ENCODE measurements at regions not wholly inside any gene's neighbourhood (a gene's known extent, or its start where the extent isn't known, plus 50 kb on each side); places are given as distances from the start of the nearest gene placed in this dataset.

DNA sequence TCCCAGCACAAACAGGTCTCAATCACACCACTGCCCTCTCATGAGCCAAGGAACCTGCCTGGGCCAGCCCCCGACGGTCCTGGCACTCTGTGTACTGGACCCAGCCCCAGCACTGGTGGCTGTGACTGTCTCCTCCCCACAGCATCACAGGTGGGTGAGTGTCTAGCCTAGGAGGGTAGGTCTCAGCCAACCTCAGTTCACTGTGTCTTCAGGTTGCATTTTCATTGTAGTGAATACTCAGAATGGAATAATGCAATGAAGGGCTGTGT lies 163.4 kb upstream of the NSMCE3 start:
- no peak overlapping the region for H3K27ac Mint-ChIP-seq
- H3K27me3 Mint-ChIP-seq: peaks cover 15% of the 10 kb centered on the region
- no peaks in the 10 kb centered on the region for H3K36me3 Mint-ChIP-seq (ENCODE audit: low read depth)
- no peaks in the 10 kb centered on the region for H3K9me3 Mint-ChIP-seq
- H3K4me1 Mint-ChIP-seq (ENCODE audit: low read depth): no peaks in the 10 kb centered on the region
- no peak for DNase-seq
- no peak overlapping the region for H3K4me3 Mint-ChIP-seq

DNA sequence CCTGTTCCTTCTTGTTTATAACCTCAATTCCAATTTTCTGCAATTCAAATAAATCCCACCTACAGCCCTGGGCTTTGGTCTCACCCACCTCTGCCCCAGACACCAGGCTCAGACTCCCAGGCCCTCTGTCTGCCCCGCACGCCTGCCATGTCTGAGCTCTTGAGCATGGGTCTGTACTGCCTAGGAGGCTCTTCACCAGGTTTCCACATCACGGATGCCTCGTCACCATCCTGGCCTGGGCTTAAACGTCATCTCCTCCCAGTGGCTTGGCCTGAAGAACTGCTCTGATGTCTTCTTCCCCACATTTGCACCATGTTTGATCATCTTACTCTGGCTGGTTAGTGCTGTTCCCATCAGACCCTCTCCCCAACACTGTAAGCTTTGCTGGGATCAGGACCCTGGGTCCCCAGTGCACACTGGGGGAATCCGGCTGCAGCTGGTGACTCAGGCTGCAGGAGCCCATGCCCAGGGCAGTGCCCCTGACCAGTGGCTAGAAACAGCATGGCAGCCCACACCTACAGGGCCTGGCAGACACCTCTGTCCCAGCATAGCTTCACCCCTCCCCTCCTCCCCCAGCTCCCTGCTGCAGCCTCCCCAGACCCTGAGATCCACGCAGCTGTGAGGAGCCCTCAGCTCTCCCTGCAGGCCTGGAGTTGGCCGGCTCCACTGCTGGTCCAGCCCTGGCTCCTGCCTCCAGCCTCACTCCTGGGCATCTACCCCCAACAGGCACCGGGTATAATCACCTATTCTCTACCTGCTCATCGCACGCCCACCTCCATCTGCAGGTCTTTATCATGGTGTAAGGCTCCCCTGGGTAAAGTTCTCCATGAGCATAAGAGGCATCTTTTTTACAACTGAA lies 162.8 kb upstream of the NSMCE3 start:
- Mint-ChIP-seq H3K4me3 (no peak overlapping the region), H3K27ac (no peak overlapping the region), H3K36me3 (ENCODE audit: low read depth) (no peaks in the 10 kb centered on the region), H3K27me3 (peaks cover 18% of the 10 kb centered on the region), H3K9me3 (no peaks in the 10 kb centered on the region), H3K4me1 (ENCODE audit: low read depth) (no peaks in the 10 kb centered on the region)
- no peak for DNase-seq

DNA sequence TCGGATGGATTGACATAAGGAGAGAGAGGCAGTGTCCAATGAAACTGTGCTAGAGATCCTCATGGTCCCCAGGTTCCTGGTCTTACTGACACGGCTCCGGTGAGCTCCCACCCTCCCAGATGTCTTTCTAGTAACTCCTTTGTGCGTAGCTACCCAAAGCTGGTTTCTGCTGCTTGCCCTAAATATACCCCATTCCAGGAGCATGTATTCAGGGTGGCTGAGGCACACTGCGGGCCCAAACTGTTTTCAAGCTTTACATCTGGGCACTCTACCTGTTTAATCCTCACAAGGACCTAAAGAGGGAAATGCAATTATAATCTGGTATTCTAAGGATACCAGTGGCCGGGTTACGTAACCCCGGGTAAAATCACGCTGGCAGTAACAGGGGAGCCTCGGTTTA lies 161.2 kb upstream of the NSMCE3 start:
- no peak overlapping the region for H3K27ac Mint-ChIP-seq
- H3K9me3 Mint-ChIP-seq: no peaks in the 10 kb centered on the region
- no peaks in the 10 kb centered on the region for H3K4me1 Mint-ChIP-seq (ENCODE audit: low read depth)
- DNase-seq: no peak
- H3K27me3 Mint-ChIP-seq: peaks cover 19% of the 10 kb centered on the region
- no peak overlapping the region for H3K4me3 Mint-ChIP-seq
- H3K36me3 Mint-ChIP-seq (ENCODE audit: low read depth): no peaks in the 10 kb centered on the region

DNA sequence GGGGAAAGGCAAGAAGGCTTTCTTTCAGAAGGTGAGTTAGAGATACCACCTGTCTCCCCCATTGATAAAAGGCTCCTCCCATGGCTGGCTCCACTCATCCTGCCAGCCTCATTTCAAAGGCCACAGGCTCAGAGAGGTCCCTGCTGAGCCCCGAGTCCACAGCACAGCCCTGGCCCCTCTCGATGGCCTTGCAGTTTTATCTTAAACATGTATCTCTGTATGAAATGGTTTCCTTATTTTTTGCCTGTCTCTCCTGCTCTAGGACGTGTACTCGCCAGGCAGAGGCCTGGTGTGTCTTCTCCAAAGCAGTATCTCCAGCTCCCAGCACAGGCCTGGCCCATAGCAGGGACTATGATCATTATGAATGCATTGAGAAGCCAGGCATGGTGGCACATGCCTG lies 160.5 kb upstream of the NSMCE3 start:
- H3K27ac Mint-ChIP-seq: no peak overlapping the region
- H3K27me3 Mint-ChIP-seq: peaks cover 19% of the 10 kb centered on the region
- no peaks in the 10 kb centered on the region for H3K9me3 Mint-ChIP-seq
- DNase-seq: no peak
- no peak overlapping the region for H3K4me3 Mint-ChIP-seq
- H3K4me1 Mint-ChIP-seq (ENCODE audit: low read depth): no peaks in the 10 kb centered on the region
- no peaks in the 10 kb centered on the region for H3K36me3 Mint-ChIP-seq (ENCODE audit: low read depth)

DNA sequence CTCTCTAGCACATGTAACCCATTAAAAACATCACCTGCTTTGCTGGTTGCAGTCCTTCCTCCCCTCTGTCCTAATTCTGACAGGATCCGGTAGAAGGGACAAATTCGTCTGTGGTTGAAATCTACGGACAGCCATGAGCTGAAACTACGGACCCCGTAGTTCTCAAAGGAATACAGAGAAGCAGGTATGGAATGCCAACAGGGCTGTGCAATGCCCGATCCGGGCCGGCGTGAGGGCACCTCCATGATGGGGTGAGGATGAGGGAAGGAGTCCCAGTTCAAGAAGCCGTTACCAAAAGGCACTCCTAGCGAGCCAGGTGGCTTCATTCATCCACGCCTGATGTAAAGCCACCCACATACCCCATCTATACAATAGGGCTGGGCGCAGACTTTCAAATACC lies 160.0 kb upstream of the NSMCE3 start:
- Mint-ChIP-seq H3K4me3 (no peak overlapping the region), H3K27me3 (peaks cover 17% of the 10 kb centered on the region), H3K4me1 (ENCODE audit: low read depth) (no peaks in the 10 kb centered on the region), H3K27ac (no peak overlapping the region), H3K9me3 (no peaks in the 10 kb centered on the region), H3K36me3 (ENCODE audit: low read depth) (no peaks in the 10 kb centered on the region)
- DNase-seq: no peak

DNA sequence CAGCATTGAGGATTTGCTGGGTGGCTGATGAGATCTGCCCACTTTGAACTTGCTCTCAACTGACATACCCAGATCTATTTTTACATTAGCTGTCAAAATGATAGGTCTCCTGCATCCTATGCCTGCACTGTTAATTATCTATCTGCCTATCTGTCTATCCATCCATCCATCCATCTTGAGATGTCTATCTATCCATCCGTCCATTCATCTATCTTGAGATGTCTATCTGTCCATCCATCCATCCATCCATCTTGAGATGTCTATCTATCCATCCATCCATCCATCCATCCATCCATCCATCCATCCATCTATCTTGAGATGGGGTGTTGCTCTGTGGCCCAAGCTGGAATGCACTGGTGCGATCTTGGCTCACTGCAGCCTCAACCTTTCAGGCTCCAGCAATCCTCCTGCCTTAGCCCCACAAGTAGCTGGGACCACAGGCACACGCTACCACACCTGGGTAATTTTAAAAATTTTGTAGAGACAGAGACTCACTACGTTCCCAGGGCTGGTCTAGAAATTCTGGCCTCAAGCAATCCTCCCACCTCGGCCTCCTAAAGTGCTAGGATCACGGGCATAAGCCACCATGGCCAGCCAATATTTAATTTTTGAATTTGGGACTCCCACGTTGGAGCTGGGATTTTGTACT lies 159.4 kb upstream of the NSMCE3 start:
- H3K27me3 Mint-ChIP-seq: peaks cover 12% of the 10 kb centered on the region
- H3K4me3 Mint-ChIP-seq: no peak overlapping the region
- H3K27ac Mint-ChIP-seq: no peak overlapping the region
- no peaks in the 10 kb centered on the region for H3K4me1 Mint-ChIP-seq (ENCODE audit: low read depth)
- no peak for DNase-seq
- H3K9me3 Mint-ChIP-seq: no peaks in the 10 kb centered on the region
- H3K36me3 Mint-ChIP-seq (ENCODE audit: low read depth): no peaks in the 10 kb centered on the region

DNA sequence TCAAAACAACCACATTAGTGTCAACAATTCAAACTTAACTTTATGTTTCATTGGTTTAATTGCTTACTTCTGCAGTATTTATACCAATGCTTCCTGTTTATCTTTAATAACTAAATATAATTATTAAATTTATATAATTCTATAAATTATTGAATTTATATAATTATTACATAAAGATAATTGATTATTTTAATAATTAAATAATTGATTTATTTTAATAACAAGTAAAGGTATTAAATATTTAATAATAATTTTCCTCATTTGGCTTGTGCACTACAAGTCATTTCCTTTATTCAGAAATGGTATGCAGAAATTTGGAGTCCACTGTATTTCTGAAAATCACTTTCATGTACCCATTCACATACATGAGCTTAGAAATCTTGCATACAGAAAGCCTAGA lies 156.2 kb upstream of the NSMCE3 start:
- H3K4me3 Mint-ChIP-seq: no peak overlapping the region
- DNase-seq: no peak
- no peak overlapping the region for H3K27ac Mint-ChIP-seq
- no peaks in the 10 kb centered on the region for H3K36me3 Mint-ChIP-seq (ENCODE audit: low read depth)
- no peaks in the 10 kb centered on the region for H3K4me1 Mint-ChIP-seq (ENCODE audit: low read depth)
- H3K9me3 Mint-ChIP-seq: no peaks in the 10 kb centered on the region
- H3K27me3 Mint-ChIP-seq: peaks cover 5% of the 10 kb centered on the region

DNA sequence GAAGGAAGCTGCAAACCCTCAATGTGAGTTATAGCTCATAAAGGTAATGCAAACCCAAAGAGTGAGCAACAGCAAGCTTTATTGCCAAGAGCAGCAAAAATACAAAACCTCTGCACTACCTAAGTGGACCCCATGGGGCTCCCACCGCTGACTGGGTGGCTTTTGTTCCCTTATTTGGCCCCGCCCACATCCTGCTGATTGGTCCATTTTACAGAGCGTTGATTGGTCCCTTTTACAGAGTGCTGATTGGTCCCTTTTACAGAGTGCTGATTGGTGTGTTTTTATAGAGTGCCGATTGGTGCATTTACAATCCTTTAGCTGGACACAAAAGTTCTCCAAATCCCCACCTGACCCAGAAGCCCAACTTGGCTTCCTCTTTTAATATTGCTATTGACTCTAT lies 154.5 kb upstream of the NSMCE3 start:
- no peak overlapping the region for H3K27ac Mint-ChIP-seq
- no peak for DNase-seq
- H3K9me3 Mint-ChIP-seq: no peaks in the 10 kb centered on the region
- peaks cover 5% of the 10 kb centered on the region for H3K27me3 Mint-ChIP-seq
- no peak overlapping the region for H3K4me3 Mint-ChIP-seq
- H3K4me1 Mint-ChIP-seq (ENCODE audit: low read depth): no peaks in the 10 kb centered on the region
- no peaks in the 10 kb centered on the region for H3K36me3 Mint-ChIP-seq (ENCODE audit: low read depth)

DNA sequence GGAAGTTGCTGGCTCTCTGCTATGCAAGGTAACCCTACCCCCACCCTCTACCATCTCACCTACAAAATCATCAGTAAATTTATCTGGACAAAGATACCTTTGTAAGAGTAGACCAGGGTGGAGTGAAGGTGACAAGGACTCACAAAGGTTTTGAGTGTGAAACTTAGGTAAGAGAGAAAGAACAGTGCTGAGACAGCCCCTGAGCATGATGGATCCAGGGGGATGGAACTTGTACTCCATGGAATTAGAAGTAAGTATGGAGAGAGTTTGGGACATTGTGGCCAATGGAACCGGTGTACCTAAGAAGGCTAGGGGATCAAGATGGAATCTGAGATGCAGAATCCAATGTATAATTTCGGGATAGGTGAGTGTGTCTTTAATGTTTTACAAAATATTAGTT lies 153.0 kb upstream of the NSMCE3 start:
- no peaks in the 10 kb centered on the region for H3K9me3 Mint-ChIP-seq
- H3K27me3 Mint-ChIP-seq: peaks cover 3% of the 10 kb centered on the region
- no peak overlapping the region for H3K4me3 Mint-ChIP-seq
- DNase-seq: no peak
- no peak overlapping the region for H3K27ac Mint-ChIP-seq
- H3K36me3 Mint-ChIP-seq (ENCODE audit: low read depth): no peaks in the 10 kb centered on the region
- H3K4me1 Mint-ChIP-seq (ENCODE audit: low read depth): no peaks in the 10 kb centered on the region

DNA sequence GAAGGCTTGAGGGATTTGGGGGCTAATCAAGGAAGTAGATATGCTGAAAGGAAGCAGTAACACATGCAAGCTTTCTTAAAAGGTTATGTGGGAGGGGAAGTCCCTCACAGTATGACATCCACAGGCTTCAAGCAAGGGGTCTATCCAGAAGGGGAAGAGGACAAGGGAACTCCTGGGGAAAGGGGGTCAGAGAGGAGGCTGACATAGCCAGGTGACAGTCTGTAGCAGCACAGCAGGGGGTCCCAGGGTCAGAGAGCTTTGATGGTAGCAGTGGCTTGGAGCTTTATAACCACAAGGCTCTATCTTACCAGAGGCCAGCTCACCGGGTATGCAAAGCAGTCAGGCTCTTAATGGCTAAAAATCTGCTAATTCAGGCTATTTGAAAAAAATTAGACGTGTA lies 150.6 kb upstream of the NSMCE3 start:
- DNase-seq: no peak
- Mint-ChIP-seq H3K4me1 (ENCODE audit: low read depth) (no peaks in the 10 kb centered on the region), H3K36me3 (ENCODE audit: low read depth) (no peaks in the 10 kb centered on the region), H3K27me3 (peaks cover 7% of the 10 kb centered on the region), H3K4me3 (no peak overlapping the region), H3K27ac (no peak overlapping the region), H3K9me3 (no peaks in the 10 kb centered on the region)

DNA sequence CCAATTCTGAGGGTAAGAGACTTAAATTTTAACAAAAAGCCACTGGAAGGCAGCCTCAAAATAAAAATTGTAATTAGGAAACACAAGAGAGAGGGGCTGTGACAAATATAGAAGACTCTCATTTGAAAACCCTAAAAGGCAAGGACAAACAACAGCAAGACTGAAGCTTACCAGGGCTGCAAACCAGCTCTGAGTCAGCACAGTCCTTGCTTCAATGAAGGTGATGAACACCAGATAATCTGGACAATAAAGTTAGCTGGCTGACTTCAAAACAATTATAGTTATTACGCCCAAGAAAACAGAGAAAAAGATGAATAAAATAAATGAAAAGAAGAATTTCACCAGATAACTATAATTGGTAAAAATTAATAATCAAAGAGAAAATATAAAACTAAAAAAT lies 149.3 kb upstream of the NSMCE3 start:
- H3K27ac Mint-ChIP-seq: no peak overlapping the region
- H3K4me1 Mint-ChIP-seq (ENCODE audit: low read depth): no peaks in the 10 kb centered on the region
- no peak for DNase-seq
- peaks cover 11% of the 10 kb centered on the region for H3K27me3 Mint-ChIP-seq
- no peak overlapping the region for H3K4me3 Mint-ChIP-seq
- H3K36me3 Mint-ChIP-seq (ENCODE audit: low read depth): no peaks in the 10 kb centered on the region
- H3K9me3 Mint-ChIP-seq: no peaks in the 10 kb centered on the region

DNA sequence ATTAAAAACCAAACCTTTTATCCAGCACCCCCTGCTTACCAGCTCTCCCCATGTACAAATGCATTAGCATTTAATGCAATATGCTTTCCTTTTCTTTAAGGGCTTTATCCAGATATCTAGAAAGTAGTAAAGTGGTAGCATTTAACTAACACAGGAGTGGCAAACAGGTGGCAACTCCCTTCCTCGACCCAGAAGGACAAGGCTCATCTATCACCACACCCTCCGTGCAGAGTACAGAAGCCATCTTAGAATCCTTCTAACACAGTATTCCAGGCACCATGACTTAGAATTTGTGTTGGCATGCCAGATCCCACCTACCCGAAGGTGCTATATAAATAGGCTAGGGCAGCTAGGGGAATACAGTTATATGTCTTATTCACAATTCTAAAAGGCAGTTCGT lies 148.6 kb upstream of the NSMCE3 start:
- H3K36me3 Mint-ChIP-seq (ENCODE audit: low read depth): no peaks in the 10 kb centered on the region
- no peak overlapping the region for H3K4me3 Mint-ChIP-seq
- H3K9me3 Mint-ChIP-seq: no peaks in the 10 kb centered on the region
- no peak for DNase-seq
- H3K27me3 Mint-ChIP-seq: peaks cover 14% of the 10 kb centered on the region
- H3K4me1 Mint-ChIP-seq (ENCODE audit: low read depth): no peaks in the 10 kb centered on the region
- H3K27ac Mint-ChIP-seq: no peak overlapping the region

DNA sequence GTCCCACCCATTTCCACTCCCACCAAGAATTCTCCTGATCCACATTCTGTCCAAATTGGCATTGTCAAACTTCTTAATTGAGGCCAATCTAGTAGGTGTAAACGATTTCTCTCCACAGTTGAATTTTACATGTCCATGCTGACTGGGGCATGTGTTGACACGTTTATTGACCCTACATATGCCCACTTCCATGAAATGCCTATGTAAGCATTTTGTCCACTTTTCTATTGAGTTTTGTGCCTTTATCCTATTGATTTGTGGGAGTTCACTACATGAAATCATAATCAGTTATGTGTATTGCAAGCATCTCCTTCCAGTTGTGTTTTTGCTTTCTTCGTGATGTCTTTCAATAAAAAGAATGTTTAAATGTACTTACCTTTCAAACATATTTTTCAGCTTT lies 141.7 kb upstream of the NSMCE3 start:
- Mint-ChIP-seq H3K27me3 (peaks cover 11% of the 10 kb centered on the region), H3K36me3 (ENCODE audit: low read depth) (no peaks in the 10 kb centered on the region), H3K4me3 (no peak overlapping the region), H3K27ac (no peak overlapping the region), H3K4me1 (ENCODE audit: low read depth) (no peaks in the 10 kb centered on the region), H3K9me3 (no peaks in the 10 kb centered on the region)
- no peak for DNase-seq

DNA sequence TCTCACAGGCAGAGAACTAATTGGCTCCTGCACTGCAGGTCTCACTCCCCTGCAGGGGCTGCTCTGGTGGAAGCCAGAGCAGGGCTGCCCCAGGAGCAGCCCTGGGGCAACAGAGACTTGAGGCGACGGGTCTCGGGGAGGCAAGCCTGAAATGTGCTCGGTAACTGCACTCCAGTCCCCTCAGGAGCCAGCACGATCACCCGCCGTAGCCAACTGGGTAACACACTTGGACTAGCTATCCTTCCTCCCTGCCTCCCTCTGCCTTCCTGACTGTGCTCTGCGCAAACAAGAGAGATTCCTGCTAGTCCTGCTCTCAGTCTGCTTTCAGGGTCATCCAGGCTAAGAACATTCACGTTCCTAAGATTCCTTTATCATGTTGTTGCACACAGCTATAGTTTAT lies 140.7 kb upstream of the NSMCE3 start:
- Mint-ChIP-seq H3K27me3 (peaks cover 7% of the 10 kb centered on the region), H3K27ac (no peak overlapping the region), H3K9me3 (no peaks in the 10 kb centered on the region), H3K4me3 (no peak overlapping the region), H3K4me1 (ENCODE audit: low read depth) (no peaks in the 10 kb centered on the region), H3K36me3 (ENCODE audit: low read depth) (no peaks in the 10 kb centered on the region)
- no peak for DNase-seq

DNA sequence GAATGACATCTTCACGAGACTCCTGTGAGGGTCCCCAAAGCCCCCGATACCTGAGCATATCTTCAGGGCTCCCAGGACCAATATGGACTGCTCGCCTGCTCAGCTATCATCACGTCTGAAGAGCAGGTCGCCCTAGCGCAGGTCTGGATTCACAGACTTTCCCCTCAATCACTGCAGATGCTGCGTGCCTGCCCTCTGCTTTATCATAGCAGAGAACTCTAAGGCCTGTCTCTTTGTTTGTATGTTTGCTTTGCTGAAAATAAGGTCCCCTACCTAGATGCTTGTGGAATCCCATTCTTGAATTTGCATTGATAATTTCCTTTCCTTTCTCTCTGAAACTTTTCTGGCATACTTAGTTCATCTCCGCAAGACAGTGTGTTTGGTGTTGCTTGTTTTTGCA lies 140.3 kb upstream of the NSMCE3 start:
- DNase-seq: no peak
- H3K27ac Mint-ChIP-seq: no peak overlapping the region
- peaks cover 7% of the 10 kb centered on the region for H3K27me3 Mint-ChIP-seq
- no peaks in the 10 kb centered on the region for H3K4me1 Mint-ChIP-seq (ENCODE audit: low read depth)
- H3K9me3 Mint-ChIP-seq: no peaks in the 10 kb centered on the region
- H3K36me3 Mint-ChIP-seq (ENCODE audit: low read depth): no peaks in the 10 kb centered on the region
- no peak overlapping the region for H3K4me3 Mint-ChIP-seq

DNA sequence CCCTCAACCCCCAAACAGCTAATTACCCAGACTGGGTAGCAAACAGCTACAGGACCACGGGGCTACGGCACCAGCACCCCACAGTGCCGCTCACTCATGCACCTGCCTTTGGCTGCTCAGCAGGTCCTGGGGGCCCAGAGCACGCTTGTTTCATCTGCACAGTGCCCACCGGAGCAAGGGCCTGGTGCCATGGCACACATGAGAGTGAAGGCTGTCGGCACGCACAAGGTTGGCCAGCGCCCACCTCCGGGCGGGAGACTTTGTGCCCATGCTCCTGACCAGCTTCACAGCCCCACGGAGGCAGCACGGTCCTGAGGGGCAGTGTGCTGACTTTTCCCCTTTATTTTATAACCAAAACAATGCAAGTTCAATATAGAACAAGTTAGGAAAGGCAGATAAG lies 135.9 kb upstream of the NSMCE3 start:
- no peaks in the 10 kb centered on the region for H3K9me3 Mint-ChIP-seq
- H3K4me3 Mint-ChIP-seq: no peak overlapping the region
- H3K27me3 Mint-ChIP-seq: peaks cover 17% of the 10 kb centered on the region
- no peaks in the 10 kb centered on the region for H3K36me3 Mint-ChIP-seq (ENCODE audit: low read depth)
- H3K4me1 Mint-ChIP-seq (ENCODE audit: low read depth): no peaks in the 10 kb centered on the region
- DNase-seq: no peak
- no peak overlapping the region for H3K27ac Mint-ChIP-seq

Measured in activated T-cell treated with anti-CD3 and anti-CD28 coated beads, Interleukin-2, amount 50 U/mL, for 24 hours (primary cell).